OCI-LY1 (cell line): ENCODE measurements at regions not wholly inside any gene's neighbourhood (a gene's known extent, or its start where the extent isn't known, plus 50 kb on each side); places are given as distances from the start of the nearest gene placed in this dataset.
"Not testable (repeated sequence)": the region's sequence is repeated elsewhere in the genome, so short reads cannot be mapped to it uniquely, and the experiment has no call there.

Experiments used
- H2AFZ ChIP-seq: fragments of 200-600 bp; sonication (generic), shearing (Covaris generic); 2 replicates; pipeline ENCODE4 v1.6.0; 2014; ENCODE audit warnings: antibody characterized with exemption, mild to moderate bottlenecking, low read length
- H3F3A ChIP-seq: fragments of 200-600 bp; sonication (generic), shearing (Covaris generic); 2 replicates; pipeline ENCODE4 v1.6.0; 2014; ENCODE audit warnings: mild to moderate bottlenecking, antibody characterized with exemption, low read length, moderate library complexity; ENCODE audit not compliant: insufficient read depth
- H3K27ac ChIP-seq: fragments of 200-600 bp; sonication (generic); 2 replicates; pipeline ENCODE4 v1.5.1; 2014; ENCODE audit warnings: low read length, mixed run types, mild to moderate bottlenecking, low read depth; ENCODE audit not compliant: poor library complexity, severe bottlenecking
- H3K27me3 ChIP-seq: fragments of 200-600 bp; sonication (generic); 2 replicates; pipeline ENCODE4 v1.6.0; 2014; ENCODE audit warnings: antibody characterized with exemption, mild to moderate bottlenecking, low read length, moderate library complexity; ENCODE audit not compliant: insufficient read depth
- H3K36me3 ChIP-seq: fragments of 200-600 bp; sonication (generic); 2 replicates; pipeline ENCODE4 v1.6.1; 2014; ENCODE audit warnings: mild to moderate bottlenecking, antibody characterized with exemption, low read length, moderate library complexity, mixed read lengths; ENCODE audit not compliant: insufficient read depth
- H3K4me1 ChIP-seq: fragments of 200-600 bp; sonication (generic); 2 replicates; pipeline ENCODE4 v1.5.1; 2014; ENCODE audit warnings: mild to moderate bottlenecking, low read length, moderate library complexity; ENCODE audit not compliant: insufficient read depth, severe bottlenecking
- H3K4me2 ChIP-seq: fragments of 200-600 bp; sonication (generic), shearing (Covaris generic); 2 replicates; pipeline ENCODE4 v1.6.1; 2014; ENCODE audit warnings: low read length
- H3K4me3 ChIP-seq: fragments of 200-600 bp; sonication (generic); 2 replicates; pipeline ENCODE4 v1.5.1; 2014; ENCODE audit warnings: low read length, low read depth, mild to moderate bottlenecking, mixed read lengths; ENCODE audit not compliant: poor library complexity, severe bottlenecking
- H3K79me2 ChIP-seq: fragments of 200-600 bp; shearing (Covaris generic); 2 replicates; pipeline ENCODE4 v1.6.1; 2016; ENCODE audit warnings: mixed run types, low read length, mixed read lengths; ENCODE audit not compliant: insufficient read depth
- H3K9ac ChIP-seq: fragments of 200-600 bp; sonication (generic), shearing (Covaris generic); 2 replicates; pipeline ENCODE4 v1.6.1; 2014; ENCODE audit warnings: mild to moderate bottlenecking, low read length, mixed read lengths
- H3K9me2 ChIP-seq: fragments of 200-600 bp; sonication (generic), shearing (Covaris generic); 2 replicates; pipeline ENCODE4 v1.6.1; 2014; ENCODE audit warnings: low read depth, mild to moderate bottlenecking, low read length, mixed read lengths
- H3K9me3 ChIP-seq: fragments of 200-600 bp; shearing (Covaris generic); 2 replicates; pipeline ENCODE4 v1.6.1; 2014; ENCODE audit warnings: low read length, mixed read lengths
- H4K20me1 ChIP-seq: fragments of 200-600 bp; sonication (generic), shearing (Covaris generic); 2 replicates; pipeline ENCODE4 v1.6.0; 2016; ENCODE audit warnings: mild to moderate bottlenecking, low read length; ENCODE audit not compliant: insufficient read depth
- EZH2 ChIP-seq: fragments of 200-600 bp; sonication (generic), shearing (Covaris generic); IDR thresholded peaks from 2 replicates; pipeline ENCODE4 v1.8.0; 2017; ENCODE audit warnings: borderline replicate concordance, mixed run types, mild to moderate bottlenecking, antibody characterized with exemption, low read length, moderate library complexity, mixed read lengths
- TF ChIP-seq, protein P1 (sequence below): fragments of 200-600 bp; sonication (generic), shearing (Covaris generic); IDR thresholded peaks from 2 replicates; pipeline ENCODE4 v1.5.1; 2017; ENCODE audit warnings: mild to moderate bottlenecking, antibody characterized with exemption, low read length, moderate library complexity, mixed read lengths

DNA sequence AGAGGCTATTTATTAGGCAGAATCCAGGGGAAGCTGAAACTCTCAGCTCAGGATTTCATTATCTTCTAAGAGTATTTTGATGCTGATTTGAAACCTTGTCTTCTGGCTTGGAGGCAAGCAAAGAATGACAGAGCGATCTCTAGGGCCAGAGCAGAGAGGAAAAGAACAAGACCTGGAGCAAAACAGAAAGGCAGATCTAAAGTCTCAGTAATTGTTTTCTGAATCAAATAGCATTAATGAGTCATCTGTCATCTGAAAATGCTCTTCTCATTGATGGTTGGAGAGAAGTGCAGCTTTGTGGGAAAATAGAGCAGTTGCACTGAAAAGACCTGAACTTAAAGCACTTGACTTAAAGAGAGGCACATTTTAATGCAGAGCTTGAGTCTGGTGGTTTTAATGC lies 385.9 kb downstream of the RAP2B start:
- Histone ChIP-seq H3K4me3 (no peak overlapping the region), H4K20me1 (no peaks in the 10 kb centered on the region), H3K27ac (no peak overlapping the region), H3K9me3 (no peaks in the 10 kb centered on the region), H3K79me2 (no peaks in the 10 kb centered on the region), H3K4me2 (no peak overlapping the region), H3K9ac (no peak overlapping the region), H3K9me2 (no peaks in the 10 kb centered on the region), H2AFZ (no peak overlapping the region), H3K4me1 (no peaks in the 10 kb centered on the region), H3F3A (no peaks in the 10 kb centered on the region), H3K36me3 (no peaks in the 10 kb centered on the region), H3K27me3 (no peaks in the 10 kb centered on the region)
- no peak for TF ChIP-seq EZH2
- TF ChIP-seq, protein P1, sequence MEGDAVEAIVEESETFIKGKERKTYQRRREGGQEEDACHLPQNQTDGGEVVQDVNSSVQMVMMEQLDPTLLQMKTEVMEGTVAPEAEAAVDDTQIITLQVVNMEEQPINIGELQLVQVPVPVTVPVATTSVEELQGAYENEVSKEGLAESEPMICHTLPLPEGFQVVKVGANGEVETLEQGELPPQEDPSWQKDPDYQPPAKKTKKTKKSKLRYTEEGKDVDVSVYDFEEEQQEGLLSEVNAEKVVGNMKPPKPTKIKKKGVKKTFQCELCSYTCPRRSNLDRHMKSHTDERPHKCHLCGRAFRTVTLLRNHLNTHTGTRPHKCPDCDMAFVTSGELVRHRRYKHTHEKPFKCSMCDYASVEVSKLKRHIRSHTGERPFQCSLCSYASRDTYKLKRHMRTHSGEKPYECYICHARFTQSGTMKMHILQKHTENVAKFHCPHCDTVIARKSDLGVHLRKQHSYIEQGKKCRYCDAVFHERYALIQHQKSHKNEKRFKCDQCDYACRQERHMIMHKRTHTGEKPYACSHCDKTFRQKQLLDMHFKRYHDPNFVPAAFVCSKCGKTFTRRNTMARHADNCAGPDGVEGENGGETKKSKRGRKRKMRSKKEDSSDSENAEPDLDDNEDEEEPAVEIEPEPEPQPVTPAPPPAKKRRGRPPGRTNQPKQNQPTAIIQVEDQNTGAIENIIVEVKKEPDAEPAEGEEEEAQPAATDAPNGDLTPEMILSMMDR, result no peak

DNA sequence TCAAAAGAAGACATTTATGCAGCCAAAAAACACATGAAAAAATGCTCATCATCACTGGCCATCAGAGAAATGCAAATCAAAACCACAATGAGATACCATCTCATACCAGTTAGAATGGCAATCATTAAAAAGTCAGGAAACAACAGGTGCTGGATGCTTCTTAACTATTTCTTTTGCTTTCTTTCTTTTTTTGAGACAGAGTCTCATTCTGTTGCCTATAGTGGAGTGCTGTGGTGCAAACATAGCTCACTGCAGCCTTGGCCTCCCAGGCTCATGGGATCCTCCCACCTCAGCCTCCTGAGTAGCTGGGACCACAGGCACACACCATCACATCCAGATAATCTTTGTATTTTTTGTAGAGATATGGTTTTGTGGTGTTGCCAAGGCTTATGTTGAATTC lies 387.7 kb downstream of the RAP2B start:
- not testable (repeated sequence) for H3K4me2 ChIP-seq, H3K79me2 ChIP-seq, H3K9me2 ChIP-seq, H3K9me3 ChIP-seq, H3K27ac ChIP-seq, H3F3A ChIP-seq, H4K20me1 ChIP-seq, H3K4me3 ChIP-seq, H2AFZ ChIP-seq, H3K4me1 ChIP-seq, H3K9ac ChIP-seq, H3K36me3 ChIP-seq, H3K27me3 ChIP-seq

DNA sequence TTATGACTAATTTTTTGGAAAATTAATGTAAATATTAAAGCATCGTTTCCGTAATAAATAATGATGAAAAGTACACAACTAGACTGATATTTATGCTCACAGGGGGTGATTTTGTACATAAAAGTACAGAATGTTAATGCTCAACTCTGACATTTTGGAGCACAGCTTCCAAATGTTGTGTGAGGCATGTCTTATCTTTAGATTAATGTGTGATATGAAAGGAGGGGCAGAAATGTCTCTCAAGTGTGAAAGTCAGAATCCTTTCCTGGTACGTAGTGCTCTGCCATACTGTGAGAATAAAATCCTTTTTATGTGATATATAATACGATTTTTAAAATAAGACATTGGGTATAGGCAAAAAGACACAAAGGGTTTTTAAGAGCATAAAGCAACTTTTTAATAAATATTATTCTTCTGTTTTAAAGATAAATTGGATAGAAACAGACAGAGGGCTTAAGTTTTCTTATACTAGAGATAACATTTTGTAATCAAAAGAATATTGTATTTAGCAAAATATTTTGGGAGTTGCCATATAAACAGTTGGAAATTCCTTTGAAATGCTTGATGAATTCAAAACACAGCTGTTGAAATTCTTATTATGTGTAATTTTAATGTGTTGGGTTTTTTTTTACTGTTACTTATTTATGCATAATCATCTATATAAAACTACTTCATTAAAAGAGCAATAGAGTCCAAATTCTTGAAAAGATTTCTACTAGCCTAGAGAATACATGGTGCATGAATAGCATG lies 389.7 kb downstream of the RAP2B start:
- Histone ChIP-seq H3F3A (no peaks in the 10 kb centered on the region), H3K79me2 (no peaks in the 10 kb centered on the region), H3K4me2 (no peak overlapping the region), H3K4me1 (no peaks in the 10 kb centered on the region), H3K9ac (no peak overlapping the region), H3K9me2 (no peaks in the 10 kb centered on the region), H3K27me3 (no peaks in the 10 kb centered on the region), H3K27ac (no peak overlapping the region), H4K20me1 (no peaks in the 10 kb centered on the region), H3K9me3 (no peaks in the 10 kb centered on the region), H3K36me3 (no peaks in the 10 kb centered on the region), H2AFZ (no peak overlapping the region), H3K4me3 (no peak overlapping the region)
- TF ChIP-seq, protein P1, result no peak
- TF ChIP-seq EZH2, result no peak
